Astrocyte (in vitro differentiated cells and primary cell): ENCODE measurements at regions not wholly inside any gene's neighbourhood (a gene's known extent, or its start where the extent isn't known, plus 50 kb on each side); places are given as distances from the start of the nearest gene placed in this dataset.

Experiments used
- CTCF ChIP-seq: IDR thresholded peaks from 2 replicates; pipeline ENCODE4 v1.5.1; 2011; ENCODE audit warnings: low read depth, mild to moderate bottlenecking, inconsistent platforms, low read length, moderate library complexity; ENCODE audit not compliant: insufficient read depth
- EZH2 ChIP-seq: IDR thresholded peaks from 2 replicates; pipeline ENCODE4 v1.6.1; 2012; ENCODE audit warnings: mild to moderate bottlenecking, low read length, inconsistent platforms; ENCODE audit not compliant: insufficient read depth

- no peak for TF ChIP-seq EZH2
- TF ChIP-seq CTCF: no peak
Measured at GRCh38 chr5:157941616-157942015, 82.7 kb upstream of the CLINT1 start.
